Stimulated activated CD8-positive, alpha-beta memory T cell treated with anti-CD3 and anti-CD28 coated beads, Interleukin-4, amount 100 ng/mL, for 24 hours (primary cell): ENCODE measurements at regions not wholly inside any gene's neighbourhood (a gene's known extent, or its start where the extent isn't known, plus 50 kb on each side); places are given as distances from the start of the nearest gene placed in this dataset.
"Not testable (repeated sequence)": the region's sequence is repeated elsewhere in the genome, so short reads cannot be mapped to it uniquely, and the experiment has no call there.

Source experiments
- DNase-seq: peaks from one replicate; pipeline ENCODE4 v3.0.0-alpha.2; 2020; ENCODE audit warnings: low read depth

DNA sequence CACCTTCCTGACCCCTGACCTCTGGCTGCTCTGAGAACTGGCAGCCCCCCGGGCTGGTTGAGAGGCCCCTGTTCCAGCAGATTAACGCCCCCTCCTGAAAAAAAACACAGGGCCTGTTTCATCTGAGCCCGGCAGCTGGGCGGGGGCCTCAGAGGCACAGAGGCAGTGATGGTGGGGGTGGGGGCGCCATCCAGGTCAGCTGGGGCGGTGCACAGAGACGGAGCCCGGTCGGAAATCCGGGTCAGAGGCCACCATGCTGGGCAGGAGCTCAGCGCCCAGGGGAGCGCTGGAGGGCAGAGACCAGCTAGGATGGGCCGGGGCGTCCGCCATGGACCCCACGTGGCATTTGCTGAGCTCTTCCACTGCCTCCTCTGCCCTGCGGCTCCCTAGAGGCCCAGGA is 68.0 kb downstream of the UNCX start:
- no peak for DNase-seq

DNA sequence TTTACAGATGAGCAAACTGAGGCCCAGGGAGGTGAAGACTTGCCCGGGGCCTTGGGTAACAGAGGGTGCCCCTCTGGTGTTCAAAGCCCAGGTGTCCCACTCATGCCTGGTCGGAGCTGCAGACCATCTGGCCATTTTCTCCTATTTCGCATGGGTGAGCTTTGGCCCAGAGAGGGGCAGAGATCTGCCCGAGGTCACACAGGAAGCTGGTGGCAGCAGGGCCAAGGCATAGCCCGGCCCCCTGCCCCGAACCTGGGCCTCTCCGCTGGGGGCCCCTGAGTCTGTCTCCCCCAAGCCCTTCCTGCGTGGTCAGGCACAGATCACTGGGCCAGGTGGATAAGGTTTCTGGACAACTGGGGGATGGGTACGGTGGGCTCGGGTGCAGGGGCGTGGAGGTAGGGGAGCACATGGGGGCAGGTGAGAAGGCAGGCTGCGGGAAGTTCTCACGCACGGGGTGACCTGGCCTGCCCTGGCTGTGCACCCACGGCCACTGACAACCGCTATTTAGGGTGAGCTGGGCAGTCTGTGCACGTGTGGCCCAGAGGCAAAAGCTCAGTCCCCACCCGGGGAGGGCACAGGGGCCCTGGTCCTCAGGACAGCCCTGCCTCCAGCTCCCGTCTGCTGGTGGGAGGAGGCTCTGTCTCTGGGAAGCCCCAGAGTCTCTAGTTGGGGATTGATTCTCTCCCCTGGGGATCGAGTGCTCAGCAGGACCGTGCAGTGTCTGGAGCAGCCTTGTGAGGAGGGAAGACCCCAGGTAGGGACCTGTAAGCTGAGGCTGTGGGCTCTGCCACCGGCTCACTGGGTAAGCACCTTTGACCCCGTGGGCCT is 68.6 kb downstream of the UNCX start:
- DNase-seq, result no peak

DNA sequence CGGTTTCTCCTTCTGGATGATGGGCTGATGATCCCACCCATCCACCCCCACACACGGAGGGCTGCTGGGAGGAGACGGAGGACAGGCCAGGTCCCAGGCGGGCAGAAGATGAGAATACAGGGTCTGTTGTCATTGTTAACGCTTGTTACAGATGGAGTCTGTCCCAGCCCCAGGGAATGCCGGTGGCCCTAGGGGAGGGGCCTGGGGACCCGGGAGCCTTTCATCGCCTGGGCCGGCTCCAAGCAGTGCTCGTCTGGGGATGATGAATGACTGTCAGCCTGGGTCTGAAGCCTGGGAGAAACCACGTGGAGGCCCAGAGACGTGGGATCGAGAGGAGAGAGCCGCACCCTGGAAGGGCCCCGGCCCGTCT is 69.2 kb downstream of the UNCX start:
- DNase-seq, result no peak

DNA sequence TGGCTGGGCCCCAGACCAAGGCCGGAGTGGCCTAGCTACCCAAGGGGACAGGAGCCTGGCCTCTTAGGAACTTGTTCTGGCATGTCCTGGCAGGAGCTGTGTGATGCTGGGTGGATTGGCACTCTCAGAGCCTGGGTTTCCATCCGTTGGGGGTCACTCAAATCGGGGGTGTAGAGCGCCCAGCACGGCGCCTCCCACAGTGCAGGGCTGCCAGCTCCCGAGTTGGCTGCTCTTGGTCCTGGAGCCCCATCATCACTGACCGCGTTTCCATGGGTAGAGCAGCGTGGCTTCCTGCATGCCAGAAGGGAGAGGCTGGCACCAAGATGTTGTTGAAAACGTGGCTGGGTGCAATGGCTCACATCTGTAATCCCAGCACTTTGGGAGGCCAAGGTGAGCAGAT is 70.3 kb downstream of the UNCX start:
- DNase-seq, result no peak

DNA sequence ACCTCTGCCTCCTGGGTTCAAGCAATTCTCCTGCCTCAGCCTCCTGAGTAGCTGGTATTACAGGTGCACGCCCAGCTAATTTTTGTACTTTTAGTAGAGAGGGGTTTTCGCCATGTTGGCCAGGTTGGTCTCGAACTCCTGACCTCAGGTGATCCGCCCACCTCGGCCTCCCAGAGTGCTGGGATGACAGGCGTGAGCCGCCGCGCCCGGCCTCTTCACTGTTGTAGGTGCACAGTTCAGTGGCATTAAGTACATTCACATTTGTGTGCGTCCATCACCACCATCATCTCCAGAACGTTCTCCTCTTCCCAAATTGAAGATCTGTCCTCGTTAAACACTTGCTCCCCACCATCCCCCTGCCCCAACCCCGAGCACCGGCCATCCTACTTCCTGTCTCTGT is 71.3 kb downstream of the UNCX start:
- DNase-seq, result not testable (repeated sequence)

DNA sequence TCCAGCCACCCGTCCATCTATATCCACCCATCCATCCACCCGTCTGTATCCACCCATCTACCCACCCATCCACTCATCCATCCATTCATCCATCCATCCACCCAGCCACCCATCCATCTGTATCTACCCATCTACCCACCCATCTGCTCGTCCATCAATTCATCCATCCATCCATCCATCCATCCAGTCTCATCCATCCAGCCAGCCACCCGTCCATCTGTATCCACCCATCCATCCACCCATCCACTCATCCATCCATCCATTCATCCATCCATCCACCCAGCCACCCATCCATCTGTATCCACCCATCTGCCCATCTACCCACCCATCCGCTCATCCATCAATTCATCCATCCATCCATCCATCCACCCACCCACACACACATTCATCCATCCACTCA is 73.2 kb downstream of the UNCX start:
- no peak for DNase-seq

DNA sequence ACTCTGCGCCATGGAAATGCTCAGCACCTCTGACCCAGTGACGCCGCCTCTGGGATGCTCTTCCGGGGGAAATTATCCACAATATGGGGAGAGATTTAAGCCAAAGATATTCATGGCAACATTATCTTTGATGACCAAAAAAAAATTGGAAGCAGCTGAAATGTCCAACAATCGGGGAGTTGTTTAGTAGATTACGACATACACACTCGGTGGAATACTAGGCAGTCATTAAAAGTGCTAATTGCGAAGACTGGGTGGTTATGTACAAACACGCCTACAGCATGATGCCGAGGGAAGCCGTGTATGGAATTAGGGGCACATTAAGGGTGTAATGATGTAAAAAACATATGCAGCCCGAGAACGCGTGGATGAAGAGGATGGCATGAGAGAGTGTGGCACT is 75.2 kb downstream of the UNCX start:
- no peak for DNase-seq

DNA sequence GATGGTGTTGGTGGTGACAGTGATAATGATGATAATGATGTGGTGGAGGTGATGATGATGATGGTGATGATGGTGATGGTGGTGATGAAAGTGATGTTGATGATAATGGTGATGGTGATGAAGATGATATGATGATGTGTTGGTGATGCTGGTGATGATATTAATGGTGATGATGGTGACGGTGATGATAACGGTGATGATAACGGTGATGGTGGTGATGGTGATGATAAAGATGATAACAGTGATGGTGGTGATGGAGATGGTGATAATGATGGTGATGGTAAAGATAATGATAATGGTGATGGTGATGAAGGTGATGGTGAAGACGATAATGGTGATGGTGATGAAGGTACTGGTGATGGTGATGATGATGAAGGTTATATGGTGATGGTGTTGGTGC is 76.6 kb downstream of the UNCX start:
- DNase-seq, result no peak

DNA sequence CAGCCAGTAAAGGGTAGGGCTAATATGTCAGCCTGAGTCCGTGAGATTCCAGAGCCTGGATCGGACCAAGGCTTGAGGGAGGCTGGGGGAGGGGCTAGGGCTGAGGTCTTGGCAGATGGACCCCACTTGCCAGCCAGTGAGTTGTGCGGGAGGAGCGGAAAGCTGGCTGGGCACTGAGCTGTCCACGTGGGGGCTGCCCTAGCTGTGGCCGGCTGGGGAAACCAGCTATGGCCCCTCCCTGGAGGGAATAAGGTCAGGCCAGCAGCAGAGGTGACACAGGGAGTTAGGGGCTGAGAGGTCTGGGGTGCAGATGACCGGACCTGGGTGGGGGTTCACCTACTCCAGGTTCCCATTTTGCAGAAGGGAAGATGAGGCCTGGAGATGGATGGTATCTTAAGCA is 77.3 kb downstream of the UNCX start:
- no peak for DNase-seq

DNA sequence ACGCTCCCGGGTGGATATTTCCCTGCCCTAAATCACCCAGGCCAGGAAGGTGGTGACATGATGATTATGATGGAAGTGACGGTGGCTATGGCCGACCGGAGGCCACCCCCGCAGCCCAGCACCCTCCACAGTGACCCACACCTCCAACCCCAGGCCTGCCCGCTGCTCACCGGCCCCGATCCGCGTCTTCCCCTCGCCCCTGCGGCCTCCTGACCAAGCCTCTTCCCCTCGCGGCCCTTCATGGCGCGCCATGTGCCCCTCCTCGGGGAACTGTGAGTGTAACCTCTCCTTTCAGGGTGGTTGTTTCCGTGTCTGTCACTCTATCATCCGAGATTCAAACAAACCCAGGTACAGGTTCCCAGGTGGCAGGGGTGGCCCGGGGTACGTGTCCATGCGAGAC is 78.3 kb downstream of the UNCX start:
- DNase-seq, result no peak

DNA sequence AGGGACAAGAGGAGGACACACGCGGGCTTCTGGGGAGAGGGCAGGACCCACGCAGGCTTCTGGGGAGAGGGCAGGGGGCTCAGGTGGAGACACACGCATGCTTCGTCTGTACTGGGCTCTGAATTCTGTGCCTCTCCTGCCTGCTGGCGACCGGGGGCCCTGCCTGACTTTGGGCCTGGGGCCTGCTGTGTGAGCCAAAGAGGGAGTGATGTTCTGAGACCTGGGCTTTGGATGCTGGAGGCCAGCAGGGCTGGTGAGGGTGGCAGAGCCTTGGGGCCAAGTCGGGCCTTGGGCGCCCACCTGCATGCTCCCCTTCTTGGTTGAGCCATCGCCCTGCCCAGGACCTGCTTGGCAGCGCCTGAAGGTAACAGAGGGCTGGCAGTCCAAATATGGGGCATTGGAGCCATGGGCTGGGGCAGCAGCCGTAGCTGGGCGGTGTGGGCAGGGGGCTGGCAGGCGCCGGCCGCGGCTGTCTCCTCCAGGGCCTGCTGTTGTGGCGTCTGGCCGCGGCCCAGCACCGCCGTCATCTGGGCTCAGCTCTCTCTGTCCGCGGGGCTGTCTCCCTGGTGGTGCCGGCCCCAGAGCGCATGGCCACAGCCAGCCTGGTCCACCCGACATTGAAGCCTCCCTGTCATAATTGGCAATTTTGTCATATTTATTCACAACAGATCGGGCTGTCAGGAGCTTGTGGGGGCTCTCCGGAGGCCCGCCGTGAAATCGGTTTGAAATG is 78.9 kb downstream of the UNCX start:
- no peak for DNase-seq

DNA sequence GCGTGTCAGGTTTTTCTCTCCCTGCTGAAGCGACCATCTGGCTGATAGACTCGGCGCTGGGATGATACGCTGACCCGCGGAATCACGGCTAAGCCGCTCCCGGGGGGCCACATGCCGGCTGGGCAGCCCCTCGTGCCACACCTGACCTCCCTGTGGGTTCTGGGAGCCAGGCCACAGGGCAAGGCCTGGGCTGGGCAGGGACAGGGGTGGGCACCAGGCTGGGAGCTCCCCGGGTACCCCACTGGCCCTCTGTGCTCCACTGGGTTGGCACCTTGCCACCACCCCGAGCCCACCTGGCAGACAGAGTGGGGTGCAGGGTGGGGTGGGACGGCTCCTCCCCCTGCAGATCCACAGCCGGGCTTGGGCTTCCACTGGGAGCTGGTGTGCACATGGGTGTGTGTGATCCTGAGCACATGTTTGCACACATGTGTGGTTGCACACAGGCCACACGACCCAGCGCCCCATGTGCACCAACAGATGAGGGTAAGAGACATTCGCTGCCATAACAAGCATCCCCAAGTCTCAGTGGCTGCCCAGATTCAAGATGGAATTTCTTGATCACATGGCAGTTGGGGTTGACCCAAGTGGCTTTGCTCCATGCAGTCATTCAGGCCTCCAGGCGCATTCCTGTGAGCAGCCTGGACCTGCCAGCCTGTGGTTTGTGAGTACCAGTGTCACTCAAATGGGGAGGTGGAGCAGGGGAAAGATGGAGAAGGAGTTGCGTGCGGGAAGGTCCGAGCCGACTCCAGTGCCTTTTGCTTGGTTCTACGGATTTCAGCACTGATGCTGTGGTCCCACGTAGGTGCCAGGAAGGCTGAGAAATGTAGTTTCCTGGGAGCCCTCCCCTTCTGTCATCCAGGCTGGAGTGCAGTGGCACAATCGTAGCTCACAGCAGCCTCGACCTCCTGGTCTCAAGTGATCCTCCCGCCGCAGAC is 79.7 kb downstream of the UNCX start:
- no peak for DNase-seq

DNA sequence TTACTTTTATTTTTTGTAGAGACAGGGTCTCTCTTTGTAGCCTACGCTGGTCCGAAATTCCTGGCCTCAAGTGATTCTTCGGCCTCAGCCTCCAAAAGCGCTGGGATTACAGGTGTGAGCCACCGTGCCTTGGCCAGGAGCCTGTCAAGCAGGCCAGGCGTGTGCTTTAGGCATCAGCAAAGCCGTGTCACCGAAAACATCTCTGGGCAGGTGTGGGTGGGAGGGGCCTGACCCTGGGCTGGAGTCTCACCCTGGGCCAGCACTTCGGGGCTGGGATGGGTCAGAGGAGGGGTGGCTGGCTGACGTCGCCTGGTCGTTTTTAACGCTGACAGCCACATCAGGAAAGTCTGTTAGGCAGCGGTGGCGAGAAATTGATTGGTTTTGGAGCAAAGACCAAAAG is 80.9 kb downstream of the UNCX start:
- no peak for DNase-seq

DNA sequence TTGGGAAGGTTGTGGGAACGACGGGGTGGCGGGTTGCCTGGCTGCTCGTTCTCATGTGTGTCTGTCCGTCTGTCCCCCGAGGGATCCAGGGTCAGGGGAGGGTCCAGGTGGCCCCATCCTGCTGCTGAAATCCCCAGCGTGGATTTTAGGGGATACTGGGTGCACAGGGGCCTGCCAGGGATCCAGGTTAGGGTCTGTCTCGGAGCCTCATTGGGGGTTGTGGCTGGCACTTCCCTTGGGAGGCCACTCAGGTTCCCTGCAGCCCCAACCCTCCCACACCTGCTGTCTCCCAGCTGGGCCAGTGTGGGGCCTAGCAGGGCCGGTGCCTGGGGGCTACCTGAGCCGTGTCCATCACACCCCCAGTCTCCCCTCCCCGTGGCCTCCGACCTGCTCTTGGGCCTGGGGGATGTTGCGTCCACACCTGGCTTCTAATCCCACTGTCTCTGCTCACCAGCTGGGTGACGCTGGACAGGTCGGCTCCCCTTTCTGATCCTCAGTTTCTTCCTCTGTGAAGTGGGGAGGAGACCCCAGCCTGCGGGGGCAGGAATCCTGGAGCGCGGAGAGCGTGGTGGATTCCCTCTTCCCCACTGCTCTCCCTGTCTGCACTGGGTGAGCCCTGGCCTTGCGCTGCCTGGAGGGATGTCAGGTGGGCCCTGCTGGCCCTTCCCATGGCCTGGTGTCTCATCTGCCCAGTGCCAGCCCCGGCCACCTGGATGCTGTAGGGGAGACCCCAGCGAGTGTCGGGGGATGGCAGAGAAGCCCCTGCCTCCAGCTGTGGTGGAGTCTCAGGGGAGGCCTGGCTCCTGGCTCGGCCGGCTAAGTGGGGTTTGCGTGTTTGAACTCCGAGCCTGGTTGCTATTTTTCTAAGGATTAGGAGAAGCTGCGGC is 81.6 kb downstream of the UNCX start:
- DNase-seq, result no peak

DNA sequence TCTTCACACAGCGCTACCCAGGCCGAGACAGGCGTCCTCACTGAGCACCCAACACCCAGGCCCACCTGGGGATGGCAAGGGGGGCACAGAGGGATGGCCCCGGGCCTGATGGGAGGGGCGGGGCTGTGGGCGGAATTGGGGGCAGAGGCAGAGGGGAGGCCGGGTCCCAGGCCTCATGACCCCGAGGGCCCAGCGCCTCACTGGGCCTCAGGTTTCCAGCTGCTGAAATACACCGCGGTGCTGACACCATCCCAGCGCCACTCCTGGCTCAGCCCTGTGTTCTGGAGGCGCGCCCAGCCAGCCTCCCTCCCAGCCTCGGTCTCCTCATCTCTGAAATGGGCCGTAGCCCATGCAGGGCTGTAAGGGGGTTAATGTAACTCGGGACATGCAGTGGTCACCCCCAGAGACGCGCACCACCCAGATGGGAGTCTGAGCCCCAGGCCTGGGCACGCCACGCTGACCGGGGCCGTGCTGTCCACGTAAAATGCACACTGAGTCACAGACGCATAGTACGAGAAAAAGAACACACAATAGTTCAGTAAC is 82.3 kb downstream of the UNCX start:
- no peak for DNase-seq

DNA sequence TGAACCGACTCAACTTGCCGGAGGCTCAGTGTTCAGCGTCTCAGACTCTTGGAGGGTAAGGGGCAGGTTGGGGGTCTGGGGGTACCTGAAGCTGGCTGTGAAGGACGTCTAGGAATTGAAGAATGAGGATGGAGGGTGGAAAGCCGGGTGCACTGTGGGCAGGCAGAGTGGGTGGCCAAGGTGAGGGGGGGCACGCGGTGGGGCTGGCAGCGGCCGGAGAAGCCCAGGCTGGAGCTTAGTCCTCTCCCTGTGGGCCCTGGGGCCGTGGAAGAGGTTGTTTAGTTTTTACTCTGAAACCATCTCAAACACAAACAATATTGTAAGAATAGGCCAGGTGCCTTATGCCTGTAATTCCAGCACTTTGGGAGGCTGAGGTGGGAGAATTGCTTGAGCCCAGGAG is 83.4 kb downstream of the UNCX start:
- no peak for DNase-seq

DNA sequence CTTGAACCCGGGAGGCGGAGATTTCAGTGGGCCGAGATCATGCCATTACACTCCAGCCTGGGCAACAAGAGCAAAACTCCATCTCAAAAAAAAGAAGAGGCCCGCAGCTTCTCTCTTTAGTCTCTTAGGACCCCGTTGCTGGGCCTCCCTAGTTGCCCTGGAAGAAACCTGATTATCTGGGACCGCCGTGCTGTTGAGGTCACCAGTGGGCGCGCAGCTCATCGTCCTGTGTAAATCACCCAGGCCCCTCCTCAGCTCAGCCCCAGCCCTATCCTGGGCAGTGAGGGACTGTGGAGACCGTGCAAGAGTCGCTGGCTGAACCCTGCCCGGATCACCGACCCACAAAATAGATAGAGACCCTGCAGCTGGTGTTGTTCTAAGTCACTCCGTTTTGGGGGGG is 85.0 kb downstream of the UNCX start:
- DNase-seq, result no peak

DNA sequence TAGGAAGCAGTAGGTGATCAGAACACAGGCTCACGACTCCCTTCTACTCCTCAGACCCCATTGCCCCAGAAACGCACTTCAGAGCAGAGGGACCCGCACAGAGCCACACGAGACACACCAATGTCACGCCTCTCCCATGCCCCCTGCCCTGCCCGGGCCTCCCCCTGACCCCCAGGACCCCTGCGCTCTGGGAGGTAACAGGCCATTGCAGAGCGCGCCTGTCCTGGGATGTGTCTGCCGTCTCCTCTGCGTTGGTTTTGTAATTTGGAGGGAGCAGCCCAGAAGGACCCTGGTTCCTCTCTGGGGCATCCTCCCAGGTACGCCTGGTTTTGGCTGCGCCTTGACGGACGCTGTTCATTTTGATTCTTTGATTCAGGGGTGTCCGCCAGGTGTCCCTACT is 85.4 kb downstream of the UNCX start:
- DNase-seq, result no peak

DNA sequence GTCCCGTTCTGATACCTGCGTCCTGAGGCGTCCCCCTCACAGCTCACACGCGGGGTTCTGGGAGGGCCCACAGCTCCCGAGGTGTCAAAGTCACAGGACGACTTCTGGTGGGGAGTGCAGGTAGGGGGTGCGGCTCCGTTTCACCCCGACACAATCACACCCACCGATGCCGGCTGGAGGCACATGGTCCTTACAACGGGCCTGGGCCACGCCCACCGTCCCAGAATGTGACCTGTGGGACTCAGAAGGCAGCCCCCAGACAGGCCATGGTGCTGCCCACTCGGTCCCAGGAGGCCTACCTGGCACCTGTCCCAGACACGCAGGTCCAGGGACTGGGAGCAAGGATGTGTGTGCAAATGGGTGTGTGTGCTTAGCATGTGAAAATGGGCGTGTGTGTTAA is 86.0 kb downstream of the UNCX start:
- DNase-seq, result no peak

DNA sequence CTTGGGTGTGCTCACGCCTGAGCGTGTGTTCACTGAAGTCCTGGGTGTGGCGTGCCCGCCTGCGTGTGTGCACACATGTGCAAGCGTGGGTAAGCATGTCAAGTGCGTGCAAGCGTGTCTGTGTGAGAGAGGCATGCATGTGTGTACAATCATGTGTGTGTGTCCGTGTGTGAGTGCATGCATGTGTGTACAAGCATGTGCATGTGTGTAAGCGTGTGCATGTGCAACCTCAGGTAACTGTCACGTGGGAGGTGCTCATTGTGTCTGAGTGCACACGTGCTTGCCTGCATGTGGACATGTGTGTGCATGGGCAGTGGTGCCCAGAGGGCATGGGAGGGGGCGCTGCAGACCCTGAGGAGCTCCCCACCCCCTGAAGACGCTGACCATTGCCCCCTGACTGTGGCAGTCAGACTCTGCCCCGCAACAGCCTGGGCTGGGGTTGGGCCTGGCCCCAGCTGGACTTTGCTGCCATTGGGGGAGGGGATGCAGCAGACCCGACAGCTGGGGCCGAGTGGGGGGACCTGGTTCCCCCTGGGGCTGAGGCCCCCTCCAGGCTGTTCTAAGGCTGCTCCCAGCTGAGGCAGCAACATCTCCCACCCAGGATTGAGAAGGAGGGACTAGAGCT is 88.1 kb downstream of the UNCX start:
- no peak for DNase-seq
